ENCODE measurements at regions not wholly inside any gene's neighbourhood (a gene's known extent, or its start where the extent isn't known, plus 50 kb on each side); places are given as distances from the start of the nearest gene placed in this dataset.
"Not testable (repeated sequence)": the region's sequence is repeated elsewhere in the genome, so short reads cannot be mapped to it uniquely, and the experiment has no call there.

- TF ChIP-seq CTCF (conservative IDR thresholded peaks at IDR 0.05): no peak
- H3K27ac ChIP-seq: no peak overlapping the region
Observed at GRCh38 chr15:36434177-36434576, 145.2 kb upstream of the CDIN1 start.

GRCh38 chr15:36438499-36438898, 140.9 kb upstream of the CDIN1 start:
- TF ChIP-seq CTCF (conservative IDR thresholded peaks at IDR 0.05): no peak

GRCh38 chr15:36447373-36447772, 132.1 kb upstream of the CDIN1 start:
- no peak for TF ChIP-seq CTCF (conservative IDR thresholded peaks at IDR 0.05)
- no peak overlapping the region for H3K27ac ChIP-seq

More at GRCh38 chr15:36438499-36438898, 140.9 kb upstream of the CDIN1 start:
- no peak overlapping the region for H3K27ac ChIP-seq

- no peak overlapping the region for H3K27ac ChIP-seq
- no peak for TF ChIP-seq CTCF (conservative IDR thresholded peaks at IDR 0.05)
Observed at GRCh38 chr15:36448418-36448817, 131.0 kb upstream of the CDIN1 start.

GRCh38 chr15:36449084-36449661, 130.3 kb upstream of the CDIN1 start:
- TF ChIP-seq CTCF (conservative IDR thresholded peaks at IDR 0.05): no peak; the same call in 1 of the 2 replicates
- H3K27ac ChIP-seq: no peak overlapping the region

- no peak overlapping the region for H3K27ac ChIP-seq
- TF ChIP-seq CTCF (conservative IDR thresholded peaks at IDR 0.05): no peak
Observed at GRCh38 chr15:36449662-36450145, 129.7 kb upstream of the CDIN1 start.

- H3K27ac ChIP-seq: not testable (repeated sequence)
Observed at GRCh38 chr15:36454244-36454643, 125.2 kb upstream of the CDIN1 start.

- TF ChIP-seq CTCF (conservative IDR thresholded peaks at IDR 0.05): no peak
Observed at GRCh38 chr15:36458411-36458810, 121.0 kb upstream of the CDIN1 start.

More at GRCh38 chr15:36458411-36458810, 121.0 kb upstream of the CDIN1 start:
- no peak overlapping the region for H3K27ac ChIP-seq
